Brain microvascular endothelial cell (primary cell): ENCODE measurements at regions not wholly inside any gene's neighbourhood (a gene's known extent, or its start where the extent isn't known, plus 50 kb on each side); places are given as distances from the start of the nearest gene placed in this dataset.
A peak's percentile ranks its signal among the peaks of the same experiment; 100 is the strongest.
"Not testable (repeated sequence)": the region's sequence is repeated elsewhere in the genome, so short reads cannot be mapped to it uniquely, and the experiment has no call there.

Experiments
- DNase-seq: peaks from one replicate; pipeline ENCODE4 v3.0.0-alpha.2; 2020
- H3K27ac ChIP-seq: fragments of 250-450 bp; sonication (Bioruptor Pico); 2 replicates; pipeline ENCODE4 v1.5.1; 2020; ENCODE audit warnings: mild to moderate bottlenecking, moderate library complexity
- H3K27me3 ChIP-seq: fragments of 250-450 bp; sonication (Bioruptor Pico); replicated peaks from 2 replicates; pipeline ENCODE4 v1.5.1; 2020; ENCODE audit warnings: mild to moderate bottlenecking
- H3K36me3 ChIP-seq: fragments of 250-450 bp; sonication (Bioruptor Pico); replicated peaks from 2 replicates; pipeline ENCODE4 v1.5.1; 2020; ENCODE audit warnings: mild to moderate bottlenecking
- H3K4me3 ChIP-seq: 2 replicates; pipeline ENCODE4 v1.5.1; 2011; ENCODE audit warnings: low read depth, mild to moderate bottlenecking, control low read depth, low read length, moderate library complexity
- in situ Hi-C: cut with HindIII; loops from 2 replicates; pipeline ENCODE4 v1.10.0; 2017; ENCODE audit warnings: low sequenced_read_pairs, low pct_ligation_motif_present
- TF ChIP-seq, protein P1 (sequence below): IDR thresholded peaks from 2 replicates; pipeline ENCODE4 v1.5.1; 2011; ENCODE audit warnings: low read depth, mild to moderate bottlenecking, moderate library complexity, low read length, control low read depth, inconsistent platforms; ENCODE audit errors: missing control alignments

DNA sequence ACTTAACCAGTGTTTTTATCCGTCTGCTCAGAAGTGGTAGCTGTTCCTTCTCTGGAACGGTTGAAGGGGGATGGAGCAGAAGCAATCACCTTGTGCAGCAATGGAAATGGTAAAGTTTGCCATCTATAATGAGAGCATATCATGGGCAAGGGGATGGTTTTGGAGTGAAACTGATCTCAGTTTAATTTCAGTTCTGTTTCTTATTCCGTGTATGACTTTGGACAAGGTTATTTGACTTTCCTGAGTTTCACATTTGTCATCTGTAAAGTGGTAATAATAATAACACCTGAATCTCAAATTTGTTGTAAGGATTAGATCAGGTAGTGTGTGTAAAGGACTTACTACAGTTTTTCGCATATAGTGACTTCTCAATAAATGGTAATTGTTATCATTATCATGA is 106.1 kb downstream of the PCSK1 start:
- no peaks in the 10 kb centered on the region for H3K27me3 ChIP-seq
- no peak for DNase-seq
- H3K4me3 ChIP-seq = no peak overlapping the region
- H3K27ac ChIP-seq = no peak overlapping the region
- H3K36me3 ChIP-seq = no peaks in the 10 kb centered on the region
- in situ Hi-C loops = loop anchor here (25.0 kb wide), 1 partner anchor 285 kb away; no protein-coding TSS in a partner anchor
- TF ChIP-seq, protein P1, sequence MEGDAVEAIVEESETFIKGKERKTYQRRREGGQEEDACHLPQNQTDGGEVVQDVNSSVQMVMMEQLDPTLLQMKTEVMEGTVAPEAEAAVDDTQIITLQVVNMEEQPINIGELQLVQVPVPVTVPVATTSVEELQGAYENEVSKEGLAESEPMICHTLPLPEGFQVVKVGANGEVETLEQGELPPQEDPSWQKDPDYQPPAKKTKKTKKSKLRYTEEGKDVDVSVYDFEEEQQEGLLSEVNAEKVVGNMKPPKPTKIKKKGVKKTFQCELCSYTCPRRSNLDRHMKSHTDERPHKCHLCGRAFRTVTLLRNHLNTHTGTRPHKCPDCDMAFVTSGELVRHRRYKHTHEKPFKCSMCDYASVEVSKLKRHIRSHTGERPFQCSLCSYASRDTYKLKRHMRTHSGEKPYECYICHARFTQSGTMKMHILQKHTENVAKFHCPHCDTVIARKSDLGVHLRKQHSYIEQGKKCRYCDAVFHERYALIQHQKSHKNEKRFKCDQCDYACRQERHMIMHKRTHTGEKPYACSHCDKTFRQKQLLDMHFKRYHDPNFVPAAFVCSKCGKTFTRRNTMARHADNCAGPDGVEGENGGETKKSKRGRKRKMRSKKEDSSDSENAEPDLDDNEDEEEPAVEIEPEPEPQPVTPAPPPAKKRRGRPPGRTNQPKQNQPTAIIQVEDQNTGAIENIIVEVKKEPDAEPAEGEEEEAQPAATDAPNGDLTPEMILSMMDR = no peak

DNA sequence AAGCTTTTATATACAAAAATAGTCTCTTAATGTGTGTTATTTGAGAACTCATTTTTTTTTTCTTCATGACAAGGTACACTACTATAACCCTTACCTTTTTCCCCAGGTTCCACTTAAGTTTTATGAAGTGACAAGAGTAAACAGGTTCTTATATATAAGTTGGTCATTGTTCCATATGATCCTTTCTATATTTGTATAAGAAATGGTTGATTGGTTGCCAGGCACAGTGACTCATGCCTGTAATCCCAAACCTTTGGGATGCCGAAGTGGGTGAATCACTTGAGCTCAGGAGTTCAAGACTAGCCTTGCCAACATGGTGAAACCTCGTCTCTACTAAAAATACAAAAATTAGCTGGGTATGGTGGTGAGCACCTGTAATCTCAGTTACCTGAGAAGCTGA is 108.3 kb downstream of the PCSK1 start:
- Histone ChIP-seq H3K27me3 (no peaks in the 10 kb centered on the region), H3K4me3 (no peak overlapping the region), H3K36me3 (no peaks in the 10 kb centered on the region), H3K27ac (no peak overlapping the region)
- TF ChIP-seq, protein P1 = no peak
- DNase-seq = peak; percentile 91
- in situ Hi-C loops = loop anchor here (25.0 kb wide), 1 partner anchor 288 kb away; no protein-coding TSS in a partner anchor

DNA sequence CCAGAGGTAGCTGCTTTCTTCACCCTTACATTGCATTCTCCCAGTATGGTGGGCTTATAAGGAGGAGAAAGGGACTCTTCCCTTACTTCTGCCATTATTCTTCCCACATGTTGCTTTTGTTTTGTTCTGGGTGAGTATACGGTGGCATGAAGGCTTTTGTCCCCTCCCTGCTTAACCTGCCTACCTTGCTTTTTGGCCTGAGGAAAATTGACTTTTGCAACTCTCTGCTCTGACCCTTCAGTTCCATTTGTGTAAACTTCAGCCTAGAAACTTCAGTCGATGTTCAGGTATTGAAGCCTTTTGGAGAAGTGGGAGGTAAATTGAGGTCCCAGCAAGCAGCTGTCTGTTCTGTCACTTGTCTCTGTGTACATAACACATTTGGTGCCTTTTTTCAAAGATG is 110.2 kb downstream of the PCSK1 start:
- H3K36me3 ChIP-seq = no peaks in the 10 kb centered on the region
- no peak for DNase-seq
- H3K27ac ChIP-seq = no peak overlapping the region
- in situ Hi-C loops = no loop called here
- H3K27me3 ChIP-seq = no peaks in the 10 kb centered on the region
- TF ChIP-seq, protein P1 = no peak
- no peak overlapping the region for H3K4me3 ChIP-seq

DNA sequence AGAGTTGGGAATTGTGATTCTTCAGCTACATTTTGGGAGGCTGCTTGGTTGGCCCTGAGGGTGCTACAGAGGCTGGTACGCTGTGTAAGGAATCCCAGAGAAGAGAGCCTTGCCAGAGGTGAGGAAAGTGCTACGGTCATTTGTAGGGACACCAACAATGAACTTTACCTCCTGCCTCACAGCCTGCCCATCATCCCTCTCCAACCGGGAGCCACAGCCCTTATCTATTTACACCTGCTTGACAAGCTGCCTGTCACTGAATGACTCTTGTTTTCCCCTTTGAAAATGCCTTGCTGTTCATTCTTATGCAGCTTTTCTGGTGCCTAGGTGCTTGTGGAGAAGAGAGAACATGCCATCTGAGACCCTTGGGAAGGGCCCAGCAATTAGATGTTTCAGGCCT is 110.8 kb downstream of the PCSK1 start:
- DNase-seq = no peak
- H3K4me3 ChIP-seq = no peak overlapping the region
- in situ Hi-C loops = no loop called here
- H3K27ac ChIP-seq = no peak overlapping the region
- H3K27me3 ChIP-seq = no peaks in the 10 kb centered on the region
- TF ChIP-seq, protein P1 = no peak
- H3K36me3 ChIP-seq = no peaks in the 10 kb centered on the region

DNA sequence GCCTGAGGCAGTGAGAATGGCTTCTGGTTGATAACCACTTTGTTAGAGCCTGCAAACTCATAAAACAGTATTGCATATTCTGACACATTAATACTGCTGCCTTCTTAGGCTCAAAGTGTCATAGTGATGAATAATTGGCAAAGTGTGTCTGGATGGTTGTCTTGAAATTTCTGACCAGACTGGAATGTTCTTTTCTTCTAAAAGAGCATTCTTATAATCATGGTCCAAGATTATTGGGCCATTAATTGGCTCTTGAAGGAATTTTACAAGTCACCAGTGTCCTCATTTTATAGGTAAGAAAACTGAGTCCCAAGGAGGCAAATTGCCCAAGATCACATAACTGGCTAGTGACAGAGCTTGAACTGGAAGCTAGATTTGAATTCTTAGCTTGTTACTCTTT is 111.7 kb downstream of the PCSK1 start:
- Histone ChIP-seq H3K27ac (no peak overlapping the region), H3K36me3 (no peaks in the 10 kb centered on the region), H3K27me3 (no peaks in the 10 kb centered on the region), H3K4me3 (no peak overlapping the region)
- in situ Hi-C loops = no loop called here
- no peak for DNase-seq
- TF ChIP-seq, protein P1 = no peak

DNA sequence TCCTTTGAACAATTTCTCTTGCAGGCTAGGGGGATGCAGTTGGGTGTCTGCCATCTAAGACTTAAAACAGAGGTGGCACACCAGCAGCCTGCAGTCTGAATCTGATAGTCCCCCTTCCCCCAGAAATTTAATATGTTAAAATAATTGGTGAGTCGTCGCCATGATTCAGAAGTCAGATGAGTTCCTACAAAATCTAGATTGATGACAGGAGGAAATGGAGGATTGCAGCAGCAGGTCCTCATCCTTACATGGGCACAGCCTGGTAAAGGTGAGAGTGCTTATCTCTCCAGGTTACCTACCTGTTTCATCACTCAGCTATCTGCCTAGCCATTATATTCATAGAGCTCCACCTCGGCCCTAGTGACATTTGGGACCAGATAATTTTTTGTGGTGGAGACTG is 112.3 kb downstream of the PCSK1 start:
- Histone ChIP-seq H3K36me3 (no peaks in the 10 kb centered on the region), H3K4me3 (no peak overlapping the region), H3K27ac (no peak overlapping the region), H3K27me3 (no peaks in the 10 kb centered on the region)
- TF ChIP-seq, protein P1 = no peak
- in situ Hi-C loops = no loop called here
- no peak for DNase-seq

DNA sequence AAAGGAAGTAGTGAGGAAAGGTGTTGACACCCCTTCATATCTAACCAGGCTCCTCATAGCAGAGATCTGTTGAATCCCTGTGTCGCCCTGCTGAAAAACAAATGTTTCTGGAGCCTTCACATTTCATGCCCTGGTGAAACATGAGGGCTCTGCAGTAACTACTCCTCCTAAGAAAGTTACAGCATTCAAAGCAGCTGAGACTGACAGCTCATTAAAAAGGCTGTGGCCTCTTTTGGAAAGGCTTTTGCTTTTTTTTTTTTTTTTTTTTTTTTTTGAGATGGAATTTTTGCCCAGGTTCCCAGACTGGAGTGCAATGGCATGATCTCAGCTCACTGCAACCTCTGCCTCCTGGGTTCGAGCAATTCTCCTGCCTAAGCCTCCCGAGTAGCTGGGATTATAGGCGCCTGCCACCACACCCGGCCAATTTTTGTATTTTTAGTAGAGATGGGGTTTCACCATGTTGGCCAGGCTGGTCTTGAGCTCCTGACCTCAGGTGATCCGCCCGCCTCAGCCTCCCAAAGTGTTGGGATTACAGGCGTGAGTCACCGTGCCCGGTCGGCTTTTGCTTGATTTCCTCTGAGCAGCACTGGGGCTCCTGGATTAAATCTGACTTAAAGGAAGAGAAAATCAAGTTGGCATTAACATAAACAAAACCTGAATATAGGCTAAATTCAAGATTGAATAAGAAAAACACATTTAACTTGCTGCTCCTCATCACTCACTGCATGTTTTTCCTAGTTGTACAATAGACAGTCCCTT is 112.9 kb downstream of the PCSK1 start:
- H3K4me3 ChIP-seq, H3K27me3 ChIP-seq, in situ Hi-C loops, H3K27ac ChIP-seq, H3K36me3 ChIP-seq, DNase-seq: not testable (repeated sequence)
